BLaER1 treated with 17β-estradiol and CSF1 and Interleukin-3, amounts not matched to agents 10 nM and 100 nM (cell line): ENCODE measurements at regions not wholly inside any gene's neighbourhood (a gene's known extent, or its start where the extent isn't known, plus 50 kb on each side); places are given as distances from the start of the nearest gene placed in this dataset.
"Not testable (repeated sequence)": the region's sequence is repeated elsewhere in the genome, so short reads cannot be mapped to it uniquely, and the experiment has no call there.

ENCODE experiments used
- H3K27ac ChIP-seq, 11 experiments: shearing (Covaris generic); formaldehyde crosslinking; 2 replicates each; pipeline ENCODE4 v1.8.1; 2022
- H3K27me3 ChIP-seq, 11 experiments: shearing (Covaris generic); formaldehyde crosslinking; 2 replicates each; pipeline ENCODE4 v1.8.1; 2022
- H3K36me3 ChIP-seq, 11 experiments: shearing (Covaris generic); formaldehyde crosslinking; 2 replicates each; pipeline ENCODE4 v1.8.1; 2022
- H3K4me1 ChIP-seq, 10 experiments: shearing (Covaris generic); formaldehyde crosslinking; 2 replicates each; pipeline ENCODE4 v1.8.1; 2022
- H3K4me2 ChIP-seq, 11 experiments: shearing (Covaris generic); formaldehyde crosslinking; 2 replicates each; pipeline ENCODE4 v1.8.1; 2022
- H3K4me3 ChIP-seq, 10 experiments: shearing (Covaris generic); formaldehyde crosslinking; 2 replicates each; pipeline ENCODE4 v1.8.1; 2022
- H3K9ac ChIP-seq, 11 experiments: shearing (Covaris generic); formaldehyde crosslinking; 2 replicates each; pipeline ENCODE4 v1.8.1; 2022
- H3K9me3 ChIP-seq, 11 experiments: shearing (Covaris generic); formaldehyde crosslinking; replicated peaks in 1 of 11; 2 replicates each; pipeline ENCODE4 v1.8.1; 2022
- H4K20me1 ChIP-seq, 11 experiments: shearing (Covaris generic); formaldehyde crosslinking; 2 replicates each; pipeline ENCODE4 v1.8.1; 2022
- Cebpa-rat ChIP-seq, 11 experiments: shearing (Covaris generic); IDR thresholded peaks; 2 replicates each; pipeline ENCODE4 v1.8.1; 2022

DNA sequence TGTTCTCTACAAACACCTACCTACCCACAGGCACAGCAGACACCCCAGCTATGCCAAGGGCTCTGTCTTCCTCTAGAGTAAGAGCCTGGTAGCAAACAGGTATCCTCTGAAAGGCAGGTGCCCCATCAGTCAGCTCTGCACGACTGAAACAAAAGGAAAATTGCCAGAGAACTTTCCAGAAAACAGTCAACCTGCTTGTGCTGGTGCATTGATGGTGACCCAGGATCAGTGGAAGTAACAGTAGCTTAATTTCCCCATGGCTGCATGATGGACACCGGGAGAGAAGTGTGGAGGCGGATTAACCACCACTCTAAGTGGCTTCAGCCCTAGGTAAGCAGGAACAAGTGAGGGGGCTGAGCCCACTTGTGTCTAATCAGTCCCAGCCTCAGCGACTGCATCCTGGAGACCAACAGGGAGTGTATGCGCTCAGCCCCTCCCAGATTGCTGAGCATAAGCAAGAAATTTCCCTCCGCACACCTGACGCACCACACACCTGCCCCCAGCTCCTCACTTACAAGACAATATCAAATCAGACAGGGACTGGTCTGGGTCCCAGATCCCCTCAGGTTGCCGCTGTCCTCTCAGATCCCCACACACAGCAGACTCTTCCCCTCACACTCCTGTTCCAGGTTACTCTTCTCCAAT, 70.7 kb upstream of the IGLL5 start:
- H4K20me1 ChIP-seq = no peaks in the 10 kb centered on the region
- H3K27me3 ChIP-seq = no peaks in the 10 kb centered on the region
- peaks cover 56 to 100% (median 93%) of the 10 kb centered on the region in 10 experiments for H3K4me1 ChIP-seq
- no peaks in the 10 kb centered on the region for H3K36me3 ChIP-seq
- H3K4me3 ChIP-seq = no peak overlapping the region
- H3K9me3 ChIP-seq = no peaks in the 10 kb centered on the region
- peak overlapping the region in 1 of 11 experiments; percentile 20; a peak in 1 of 22 replicates for H3K9ac ChIP-seq
- peak overlapping the region in 9 of 11 experiments; percentile 53 to 89 (median 83); a peak in 17 of 22 replicates for H3K27ac ChIP-seq
- no peak for TF ChIP-seq Cebpa-rat (IDR thresholded peaks at IDR 0.05)
- H3K4me2 ChIP-seq = peak overlapping the region; percentile 59 to 95 (median 84); a peak in 21 of 22 replicates

DNA sequence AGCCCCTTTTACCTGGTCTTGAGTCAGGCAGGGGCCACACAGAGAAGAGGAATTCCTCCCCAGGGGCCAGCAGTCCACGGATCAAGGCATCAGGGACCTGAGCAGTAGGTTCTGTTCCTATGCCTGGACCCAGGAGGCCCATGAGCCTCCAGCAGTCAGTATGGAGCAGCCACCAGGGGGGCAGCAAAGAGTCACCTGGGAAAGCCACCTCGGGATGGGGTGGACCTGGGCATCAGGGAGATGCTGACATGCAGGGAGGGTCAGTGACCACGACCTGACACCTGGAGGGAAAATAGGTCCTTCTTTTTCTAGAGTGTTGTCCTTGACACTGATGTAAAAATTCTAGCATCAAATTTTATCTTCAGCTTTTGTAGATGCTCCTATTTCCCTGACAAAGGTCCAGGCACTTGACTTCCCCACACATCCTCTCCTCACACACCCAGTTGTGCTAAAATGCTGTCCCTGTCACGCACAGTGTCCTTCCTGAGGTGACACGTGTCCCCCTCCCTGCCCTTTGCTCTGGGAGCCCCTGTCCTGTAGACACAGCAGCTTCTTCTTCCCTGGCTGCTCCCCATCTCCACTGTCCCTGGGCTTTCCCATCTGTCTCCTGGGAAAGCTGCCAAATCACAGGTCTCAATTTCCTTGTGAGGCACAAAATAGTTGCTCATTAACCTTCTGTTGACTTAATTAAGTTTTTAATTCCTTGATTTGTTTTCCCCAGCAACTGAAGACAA, 70.0 kb upstream of the IGLL5 start:
- peak overlapping the region in 8 of 11 experiments; percentile 79 to 89 (median 84); a peak in 16 of 22 replicates for H3K27ac ChIP-seq
- peak overlapping the region in 2 of 11 experiments; percentile 20 to 44; a peak in 2 of 22 replicates for H3K9ac ChIP-seq
- H3K9me3 ChIP-seq = no peaks in the 10 kb centered on the region
- H4K20me1 ChIP-seq = no peaks in the 10 kb centered on the region
- H3K4me2 ChIP-seq = peak overlapping the region in 10 of 11 experiments; percentile 71 to 95 (median 86); a peak in 20 of 22 replicates
- peaks cover 62 to 100% (median 93%) of the 10 kb centered on the region in 10 experiments for H3K4me1 ChIP-seq
- no peaks in the 10 kb centered on the region for H3K36me3 ChIP-seq
- H3K27me3 ChIP-seq = no peaks in the 10 kb centered on the region
- no peak overlapping the region for H3K4me3 ChIP-seq
- TF ChIP-seq Cebpa-rat (IDR thresholded peaks at IDR 0.05) = no peak

DNA sequence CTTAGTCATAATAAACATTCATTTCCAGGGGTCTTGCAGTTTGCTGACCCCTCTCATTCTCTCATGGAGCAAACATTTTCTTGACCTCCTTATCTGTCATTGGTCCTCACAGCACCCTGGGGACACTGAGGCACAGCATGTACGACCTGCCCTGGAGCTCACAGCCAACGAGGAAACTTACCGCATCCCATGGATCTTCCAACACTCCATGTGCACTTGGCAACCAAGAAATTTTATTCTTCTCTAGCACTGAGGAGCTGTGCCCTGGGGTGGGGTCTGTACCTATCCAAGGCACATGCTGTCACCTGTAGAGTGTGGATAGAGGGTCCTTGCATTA, 69.4 kb upstream of the IGLL5 start:
- H3K4me3 ChIP-seq = no peak overlapping the region
- H3K27ac ChIP-seq = peak overlapping the region in 8 of 11 experiments; percentile 79 to 89 (median 84); a peak in 15 of 22 replicates
- H3K9me3 ChIP-seq = no peaks in the 10 kb centered on the region
- peak overlapping the region; percentile 49 to 95 (median 84); a peak in 21 of 22 replicates for H3K4me2 ChIP-seq
- peak overlapping the region in 4 of 11 experiments; percentile 20 to 68 (median 23); a peak in 4 of 22 replicates for H3K9ac ChIP-seq
- peaks cover 67 to 100% (median 96%) of the 10 kb centered on the region in 10 experiments for H3K4me1 ChIP-seq
- no peaks in the 10 kb centered on the region for H3K27me3 ChIP-seq
- TF ChIP-seq Cebpa-rat (IDR thresholded peaks at IDR 0.05) = no peak
- H3K36me3 ChIP-seq = no peaks in the 10 kb centered on the region
- no peaks in the 10 kb centered on the region for H4K20me1 ChIP-seq

DNA sequence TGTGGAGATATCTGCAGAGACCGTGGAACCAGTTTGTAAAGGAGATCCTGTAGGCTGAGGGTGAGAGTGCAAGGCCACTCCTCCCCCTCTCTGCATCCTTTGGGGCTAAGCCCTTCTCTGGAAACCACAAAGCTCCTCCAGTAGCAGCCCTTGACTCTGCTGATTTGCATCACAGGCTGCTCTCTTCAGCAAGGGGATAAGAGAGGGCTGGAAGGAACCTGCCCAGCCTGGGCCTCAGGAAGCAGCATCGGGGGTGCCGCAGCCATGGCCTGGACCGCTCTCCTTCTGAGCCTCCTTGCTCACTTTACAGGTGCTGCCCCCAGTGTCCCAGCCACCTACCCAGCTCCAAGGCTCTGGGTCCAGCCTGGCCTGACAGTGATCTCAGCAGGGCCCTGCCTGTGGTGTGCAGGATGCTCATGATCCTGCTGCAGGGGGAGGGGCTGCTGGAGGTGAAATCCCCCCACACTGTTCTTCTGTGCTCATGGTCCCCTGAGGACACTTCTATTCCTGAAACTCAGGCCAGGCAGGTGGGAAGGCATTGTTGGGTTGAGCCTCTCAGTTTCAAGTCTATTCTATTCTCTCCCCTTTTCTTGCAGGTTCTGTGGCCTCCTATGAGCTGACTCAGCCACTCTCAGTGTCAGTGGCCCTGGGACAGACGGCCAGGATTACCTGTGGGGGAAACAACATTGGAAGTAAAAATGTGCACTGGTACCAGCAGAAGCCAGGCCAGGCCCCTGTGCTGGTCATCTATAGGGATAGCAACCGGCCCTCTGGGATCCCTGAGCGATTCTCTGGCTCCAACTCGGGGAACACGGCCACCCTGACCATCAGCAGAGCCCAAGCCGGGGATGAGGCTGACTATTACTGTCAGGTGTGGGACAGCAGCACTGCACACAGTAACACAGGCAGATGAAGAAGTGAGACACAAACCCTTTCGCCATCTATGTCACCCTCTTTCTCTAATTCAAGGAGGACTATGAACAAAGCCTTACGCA, 68.5 kb upstream of the IGLL5 start:
- H3K27me3 ChIP-seq = no peaks in the 10 kb centered on the region
- no peaks in the 10 kb centered on the region for H3K9me3 ChIP-seq
- 0 out of 20 replicates have a peak overlapping the region, but pooled peaks of 3 of the 10 experiments have one; percentile 10 to 11 (median 11) for H3K4me3 ChIP-seq
- peak overlapping the region; percentile 49 to 95 (median 84) for H3K4me2 ChIP-seq
- TF ChIP-seq Cebpa-rat (IDR thresholded peaks at IDR 0.05) = no peak; a peak in 1 of 22 replicates
- peak overlapping the region in 8 of 11 experiments; percentile 79 to 89 (median 84); a peak in 17 of 22 replicates for H3K27ac ChIP-seq
- H4K20me1 ChIP-seq = no peaks in the 10 kb centered on the region
- peak overlapping the region in 8 of 11 experiments; percentile 23 to 70 (median 58); a peak in 14 of 22 replicates for H3K9ac ChIP-seq
- H3K36me3 ChIP-seq = no peaks in the 10 kb centered on the region
- H3K4me1 ChIP-seq = peaks cover 76 to 100% (median 100%) of the 10 kb centered on the region in 10 experiments

DNA sequence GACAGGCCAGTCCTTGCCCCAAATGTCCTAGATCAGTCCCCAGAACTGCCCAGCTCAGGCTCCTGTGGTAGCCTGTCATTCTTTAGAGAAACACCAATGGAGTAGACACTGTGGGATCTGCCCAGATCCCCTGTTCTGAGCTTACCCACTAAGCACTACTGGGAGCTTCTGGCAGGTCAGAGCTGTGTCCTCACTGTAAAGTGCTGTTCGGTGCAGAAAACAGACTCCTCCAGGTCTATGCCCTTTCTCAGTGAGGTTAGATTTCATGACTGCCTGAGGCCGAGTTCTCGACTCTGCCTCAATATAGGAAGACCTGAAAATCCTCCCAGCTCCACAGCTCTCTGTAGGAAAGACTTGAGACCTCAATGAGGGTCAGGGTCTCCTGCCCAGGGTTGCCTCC, 67.5 kb upstream of the IGLL5 start:
- H3K9me3 ChIP-seq = no peaks in the 10 kb centered on the region
- H3K4me3 ChIP-seq = 0 out of 20 replicates have a peak overlapping the region, but pooled peaks of 1 of the 10 experiments have one; percentile 13
- peak overlapping the region in 5 of 11 experiments; percentile 23 to 70 (median 61); a peak in 4 of 22 replicates for H3K9ac ChIP-seq
- H3K4me1 ChIP-seq = peaks cover 81 to 100% (median 100%) of the 10 kb centered on the region in 10 experiments
- H3K36me3 ChIP-seq = no peaks in the 10 kb centered on the region
- H4K20me1 ChIP-seq = no peaks in the 10 kb centered on the region
- H3K27me3 ChIP-seq = no peaks in the 10 kb centered on the region
- H3K4me2 ChIP-seq = peak overlapping the region; percentile 49 to 95 (median 84); a peak in 21 of 22 replicates
- H3K27ac ChIP-seq = peak overlapping the region in 8 of 11 experiments; percentile 79 to 89 (median 84); a peak in 13 of 22 replicates
- no peak for TF ChIP-seq Cebpa-rat (IDR thresholded peaks at IDR 0.05)

DNA sequence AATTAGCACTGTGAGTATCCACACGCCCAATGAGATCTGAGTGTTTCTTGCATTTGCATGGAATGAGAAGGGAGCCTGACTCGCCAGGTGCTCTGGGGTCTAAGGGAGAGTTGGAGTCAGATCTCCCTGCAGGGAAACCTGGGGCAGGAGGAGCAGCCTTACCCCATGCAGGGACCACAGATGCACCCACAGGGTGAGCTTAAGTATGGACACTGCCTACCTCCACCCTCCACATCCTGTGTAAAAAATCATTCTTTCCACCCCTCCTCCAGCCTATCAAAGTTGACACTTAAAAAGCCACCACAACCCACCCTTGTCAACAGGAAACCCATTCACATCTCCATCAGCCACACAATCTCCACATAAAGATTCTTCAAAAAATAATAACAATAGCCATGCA, 67.0 kb upstream of the IGLL5 start:
- Histone ChIP-seq H3K36me3 (no peaks in the 10 kb centered on the region), H4K20me1 (no peaks in the 10 kb centered on the region), H3K4me3 (0 out of 20 replicates have a peak overlapping the region, but pooled peaks of 1 of the 10 experiments have one; percentile 13), H3K4me2 (peak overlapping the region; percentile 49 to 95 (median 84); a peak in 20 of 22 replicates), H3K4me1 (peaks cover 81 to 100% (median 100%) of the 10 kb centered on the region in 10 experiments), H3K27ac (peak overlapping the region in 8 of 11 experiments; percentile 79 to 89 (median 84); a peak in 12 of 22 replicates), H3K9ac (peak overlapping the region in 1 of 11 experiments; percentile 61; a peak in 1 of 22 replicates), H3K27me3 (no peaks in the 10 kb centered on the region), H3K9me3 (no peaks in the 10 kb centered on the region)
- TF ChIP-seq Cebpa-rat (IDR thresholded peaks at IDR 0.05) = no peak

DNA sequence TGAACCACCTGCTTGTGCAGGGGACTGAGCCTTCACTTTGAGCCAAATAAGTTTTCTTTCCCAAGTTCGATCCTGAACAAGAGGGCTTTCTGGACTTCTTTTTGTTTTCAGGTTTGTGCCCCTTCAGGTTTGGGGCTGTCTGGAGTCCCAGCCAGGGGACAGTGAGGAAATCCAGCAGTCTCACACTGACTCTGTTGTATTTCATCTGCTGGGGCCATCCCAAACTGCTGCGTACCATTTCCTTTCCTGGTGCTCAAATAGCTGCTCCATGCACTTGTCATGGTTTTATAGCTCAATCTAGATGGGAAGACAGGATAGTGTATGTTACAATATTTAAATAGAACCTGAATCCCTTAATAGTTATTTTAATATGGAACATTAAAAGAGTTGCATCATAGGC, 66.3 kb upstream of the IGLL5 start:
- H3K36me3 ChIP-seq = no peaks in the 10 kb centered on the region
- H3K4me1 ChIP-seq = peaks cover 81 to 100% (median 100%) of the 10 kb centered on the region in 10 experiments
- 0 out of 22 replicates have a peak, but pooled peaks of 1 of the 11 experiments have one; percentile 19 for TF ChIP-seq Cebpa-rat (IDR thresholded peaks at IDR 0.05)

DNA sequence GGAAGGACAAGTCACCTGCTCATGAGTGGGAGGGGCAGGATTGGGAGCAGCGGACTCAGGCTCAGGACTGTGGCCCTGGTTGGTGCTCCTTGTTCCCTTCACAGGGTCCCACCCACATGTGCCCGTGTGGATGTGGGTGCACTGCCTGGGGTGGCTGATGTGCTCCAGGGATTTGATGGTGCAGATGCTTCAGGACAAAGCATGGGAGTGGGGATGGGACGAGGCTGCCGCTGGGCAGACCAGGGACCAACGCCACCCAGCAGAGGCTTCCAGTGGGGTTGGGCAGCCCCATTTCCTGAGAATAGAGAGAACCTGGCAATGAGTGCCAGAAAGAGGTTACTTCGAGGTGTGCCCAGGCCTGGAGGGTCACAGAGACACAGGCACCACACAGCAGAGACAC, 65.5 kb upstream of the IGLL5 start:
- H3K9me3 ChIP-seq = no peaks in the 10 kb centered on the region
- H3K27ac ChIP-seq = peak overlapping the region in 10 of 11 experiments; percentile 31 to 91 (median 86); a peak in 19 of 22 replicates
- peak overlapping the region in 1 of 10 experiments; percentile 47; a peak in 2 of 20 replicates for H3K4me3 ChIP-seq
- no peak for TF ChIP-seq Cebpa-rat (IDR thresholded peaks at IDR 0.05)
- H3K4me2 ChIP-seq = peak overlapping the region; percentile 74 to 95 (median 84)
- no peaks in the 10 kb centered on the region for H3K36me3 ChIP-seq
- H3K4me1 ChIP-seq = peaks cover 74 to 100% (median 100%) of the 10 kb centered on the region in 10 experiments
- H3K9ac ChIP-seq = peak overlapping the region in 9 of 11 experiments; percentile 36 to 79 (median 74); a peak in 15 of 22 replicates
- H3K27me3 ChIP-seq = no peaks in the 10 kb centered on the region
- no peaks in the 10 kb centered on the region for H4K20me1 ChIP-seq

More for the DNA sequence above, 66.3 kb upstream of the IGLL5 start:
- Histone ChIP-seq H3K4me3 (no peak overlapping the region), H3K9me3 (no peaks in the 10 kb centered on the region), H3K27me3 (no peaks in the 10 kb centered on the region), H4K20me1 (no peaks in the 10 kb centered on the region), H3K4me2 (peak overlapping the region in 10 of 11 experiments; percentile 76 to 95 (median 86); a peak in 19 of 22 replicates), H3K9ac (no peak overlapping the region), H3K27ac (peak overlapping the region in 6 of 11 experiments; percentile 2 to 88 (median 29); a peak in 7 of 22 replicates)

DNA sequence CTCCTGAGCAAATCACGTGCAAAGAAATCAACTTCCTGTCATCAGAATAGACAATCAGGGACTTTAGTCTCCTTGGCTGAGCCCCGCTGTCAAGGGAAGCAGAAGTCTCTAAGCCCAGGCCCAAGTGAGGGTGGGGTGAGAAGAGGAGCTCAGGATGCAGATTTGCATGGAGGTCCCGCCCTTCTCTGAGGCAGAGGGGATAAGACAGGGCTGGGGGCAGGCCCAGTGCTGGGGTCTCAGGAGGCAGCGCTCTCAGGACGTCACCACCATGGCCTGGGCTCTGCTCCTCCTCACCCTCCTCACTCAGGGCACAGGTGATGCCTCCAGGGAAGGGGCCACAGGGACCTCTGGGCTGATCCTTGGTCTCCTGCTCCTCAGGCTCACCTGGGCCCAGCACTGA, 65.1 kb upstream of the IGLL5 start:
- H3K4me2 ChIP-seq = peak overlapping the region; percentile 74 to 95 (median 84)
- H4K20me1 ChIP-seq, H3K36me3 ChIP-seq, H3K27me3 ChIP-seq, H3K9me3 ChIP-seq: not testable (repeated sequence)
- peaks cover 74 to 100% (median 100%) of the 10 kb centered on the region in 10 experiments for H3K4me1 ChIP-seq
- peak overlapping the region in 9 of 11 experiments; percentile 36 to 79 (median 74); a peak in 17 of 22 replicates for H3K9ac ChIP-seq
- H3K4me3 ChIP-seq = peak overlapping the region in 6 of 10 experiments; percentile 11 to 47 (median 35); a peak in 8 of 20 replicates
- H3K27ac ChIP-seq = peak overlapping the region in 10 of 11 experiments; percentile 31 to 91 (median 86); a peak in 19 of 22 replicates
